Endothelial cell of umbilical vein (primary cell): ENCODE measurements at regions not wholly inside any gene's neighbourhood (a gene's known extent, or its start where the extent isn't known, plus 50 kb on each side); places are given as distances from the start of the nearest gene placed in this dataset.

Source experiments
- CTCF ChIP-seq, 2 donors: IDR thresholded peaks; 1 replicate in 1 of 2; 2 replicates in 1 of 2; pipeline ENCODE4 v1.5.1; 2011; ENCODE audit warnings: low read length in 2 of 2, mild to moderate bottlenecking in 2 of 2, moderate library complexity in 2 of 2, control low read depth in 1 of 2, inconsistent platforms in 1 of 2, low read depth in 1 of 2; ENCODE audit not compliant: insufficient read depth in 1 of 2; ENCODE audit errors: extremely low read depth in 1 of 2
- EZH2 ChIP-seq: IDR thresholded peaks from 2 replicates; pipeline ENCODE4 v1.6.1; 2012; ENCODE audit warnings: borderline replicate concordance, low read depth, mild to moderate bottlenecking, moderate library complexity, low read length, inconsistent platforms; ENCODE audit not compliant: severe bottlenecking
- GATA2 ChIP-seq: IDR thresholded peaks from 2 replicates; pipeline ENCODE4 v1.7.0; 2011; ENCODE audit warnings: low read depth, mild to moderate bottlenecking, moderate library complexity, mixed read lengths, low read length; ENCODE audit not compliant: insufficient read length, insufficient read depth
- POLR2A ChIP-seq: IDR thresholded peaks from 2 replicates; pipeline ENCODE4 v1.6.1; 2012; ENCODE audit warnings: low read depth, mild to moderate bottlenecking, control low read depth, low read length
- POLR2AphosphoS5 ChIP-seq: IDR thresholded peaks from 2 replicates; pipeline ENCODE4 v1.6.1; 2012; ENCODE audit warnings: low read depth, mild to moderate bottlenecking, control low read depth, low read length, moderate library complexity; ENCODE audit not compliant: insufficient read depth
- TF ChIP-seq, protein P1 (sequence below): IDR thresholded peaks from 2 replicates; pipeline ENCODE4 v1.6.1; 2011; ENCODE audit not compliant: insufficient read depth, insufficient read length

DNA sequence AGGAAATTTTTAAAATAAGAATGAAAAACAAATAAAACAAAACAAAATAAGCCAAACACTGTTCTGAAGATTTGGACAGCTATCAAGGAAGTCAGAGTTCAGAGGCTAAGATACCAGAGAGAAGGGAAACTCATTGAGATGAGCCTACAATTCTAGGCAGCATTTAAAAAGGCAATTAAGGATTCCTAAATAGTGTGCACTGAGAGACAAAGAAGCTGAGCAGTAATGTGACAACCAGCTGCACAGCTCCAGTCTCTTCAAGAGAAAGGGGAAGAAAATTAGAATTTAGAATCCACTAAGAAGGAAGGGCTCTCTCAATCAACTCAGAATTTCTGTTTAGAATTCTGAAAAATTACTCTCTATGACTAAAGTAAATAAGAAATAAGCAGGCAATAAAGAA lies 246.7 kb upstream of the COX7C start:
- TF ChIP-seq POLR2AphosphoS5 (no peak), EZH2 (no peak), CTCF (IDR thresholded peaks at IDR 0.05; ENCODE audit: extremely low read depth in 1 of 2, insufficient read depth in 1 of 2, low read depth in 1 of 2, low read length in 2 of 2) (no peak), POLR2A (no peak), GATA2 (no peak)
- TF ChIP-seq, protein P1, sequence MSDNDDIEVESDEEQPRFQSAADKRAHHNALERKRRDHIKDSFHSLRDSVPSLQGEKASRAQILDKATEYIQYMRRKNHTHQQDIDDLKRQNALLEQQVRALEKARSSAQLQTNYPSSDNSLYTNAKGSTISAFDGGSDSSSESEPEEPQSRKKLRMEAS: no peak
